Neural progenitor cell (in vitro differentiated cells): ENCODE measurements at regions not wholly inside any gene's neighbourhood (a gene's known extent, or its start where the extent isn't known, plus 50 kb on each side); places are given as distances from the start of the nearest gene placed in this dataset.

ENCODE experiments used
- EZH2 ChIP-seq: fragments of 200-600 bp; sonication (generic); IDR thresholded peaks from 2 replicates; pipeline ENCODE4 v1.6.1; 2017; ENCODE audit warnings: antibody characterized with exemption, mild to moderate bottlenecking, moderate library complexity
- EZH2phosphoT487 ChIP-seq: fragments of 200-600 bp; sonication (generic); IDR thresholded peaks from 2 replicates; pipeline ENCODE4 v1.6.1; 2017; ENCODE audit warnings: antibody characterized with exemption
- TF ChIP-seq, protein P1 (sequence below): fragments of 200-600 bp; sonication (generic); IDR thresholded peaks from 2 replicates; pipeline ENCODE4 v1.5.1; 2017; ENCODE audit warnings: antibody characterized with exemption, mild to moderate bottlenecking

DNA sequence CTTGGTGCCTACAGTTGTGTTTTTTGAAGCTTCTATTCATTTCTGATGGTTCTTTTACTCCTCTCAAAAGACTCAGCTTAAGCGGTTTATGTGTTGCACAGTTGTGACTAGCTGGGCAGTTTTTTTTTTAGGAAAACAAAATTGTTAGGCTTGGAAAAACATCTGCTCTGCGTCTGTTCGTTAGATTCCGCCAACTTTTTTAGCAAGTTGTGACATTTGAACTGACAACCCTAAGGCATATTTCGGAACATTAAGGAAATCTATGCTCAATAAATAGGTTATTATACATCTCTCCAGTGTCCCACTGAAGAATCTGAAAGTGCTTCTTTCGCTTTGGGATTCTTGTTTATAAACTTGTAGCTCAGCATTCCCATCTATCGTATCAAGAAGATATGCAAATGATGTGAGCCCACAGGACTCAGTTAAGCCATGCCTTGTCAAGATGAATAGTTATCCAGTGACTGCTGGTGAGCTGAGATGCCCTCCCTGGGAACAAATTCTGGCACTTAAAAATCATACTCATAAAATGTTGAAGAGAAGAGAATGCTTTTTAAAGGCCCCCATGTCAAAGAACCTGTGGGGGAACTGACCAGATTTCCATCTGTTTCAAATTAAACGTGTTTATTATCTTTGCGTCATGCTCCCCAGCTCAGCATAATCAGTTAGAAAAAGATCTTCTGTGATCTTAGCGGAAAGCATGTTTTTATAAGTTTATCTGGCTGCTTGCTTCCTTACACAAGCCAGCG is 109.0 kb upstream of the FAM20A start:
- TF ChIP-seq, protein P1, sequence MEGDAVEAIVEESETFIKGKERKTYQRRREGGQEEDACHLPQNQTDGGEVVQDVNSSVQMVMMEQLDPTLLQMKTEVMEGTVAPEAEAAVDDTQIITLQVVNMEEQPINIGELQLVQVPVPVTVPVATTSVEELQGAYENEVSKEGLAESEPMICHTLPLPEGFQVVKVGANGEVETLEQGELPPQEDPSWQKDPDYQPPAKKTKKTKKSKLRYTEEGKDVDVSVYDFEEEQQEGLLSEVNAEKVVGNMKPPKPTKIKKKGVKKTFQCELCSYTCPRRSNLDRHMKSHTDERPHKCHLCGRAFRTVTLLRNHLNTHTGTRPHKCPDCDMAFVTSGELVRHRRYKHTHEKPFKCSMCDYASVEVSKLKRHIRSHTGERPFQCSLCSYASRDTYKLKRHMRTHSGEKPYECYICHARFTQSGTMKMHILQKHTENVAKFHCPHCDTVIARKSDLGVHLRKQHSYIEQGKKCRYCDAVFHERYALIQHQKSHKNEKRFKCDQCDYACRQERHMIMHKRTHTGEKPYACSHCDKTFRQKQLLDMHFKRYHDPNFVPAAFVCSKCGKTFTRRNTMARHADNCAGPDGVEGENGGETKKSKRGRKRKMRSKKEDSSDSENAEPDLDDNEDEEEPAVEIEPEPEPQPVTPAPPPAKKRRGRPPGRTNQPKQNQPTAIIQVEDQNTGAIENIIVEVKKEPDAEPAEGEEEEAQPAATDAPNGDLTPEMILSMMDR = no peak
- TF ChIP-seq EZH2 = no peak
- TF ChIP-seq EZH2phosphoT487 = no peak
